ENCODE measurements at regions not wholly inside any gene's neighbourhood (a gene's known extent, or its start where the extent isn't known, plus 50 kb on each side); places are given as distances from the start of the nearest gene placed in this dataset.

DNA sequence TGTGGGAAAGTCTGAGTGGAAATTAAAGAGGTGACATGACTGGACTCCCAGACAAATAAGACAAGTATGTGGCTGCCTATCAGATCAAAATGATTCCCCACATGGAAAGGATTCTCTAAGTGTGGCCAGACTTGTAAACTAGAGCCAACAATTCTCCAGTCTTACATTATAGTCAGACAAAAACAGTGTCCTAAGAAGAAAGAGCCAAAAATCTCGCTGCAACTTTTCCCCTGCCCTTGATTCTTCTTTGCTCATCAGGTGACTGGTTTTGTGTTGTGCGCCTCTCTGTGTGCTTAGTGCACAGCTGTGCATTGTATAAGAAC is 164.2 kb upstream of the TARS1 start (continued):
- no peak for TF ChIP-seq ZNF354B (CRISPR knock-in tag; IDR thresholded peaks at IDR 0.05)

DNA sequence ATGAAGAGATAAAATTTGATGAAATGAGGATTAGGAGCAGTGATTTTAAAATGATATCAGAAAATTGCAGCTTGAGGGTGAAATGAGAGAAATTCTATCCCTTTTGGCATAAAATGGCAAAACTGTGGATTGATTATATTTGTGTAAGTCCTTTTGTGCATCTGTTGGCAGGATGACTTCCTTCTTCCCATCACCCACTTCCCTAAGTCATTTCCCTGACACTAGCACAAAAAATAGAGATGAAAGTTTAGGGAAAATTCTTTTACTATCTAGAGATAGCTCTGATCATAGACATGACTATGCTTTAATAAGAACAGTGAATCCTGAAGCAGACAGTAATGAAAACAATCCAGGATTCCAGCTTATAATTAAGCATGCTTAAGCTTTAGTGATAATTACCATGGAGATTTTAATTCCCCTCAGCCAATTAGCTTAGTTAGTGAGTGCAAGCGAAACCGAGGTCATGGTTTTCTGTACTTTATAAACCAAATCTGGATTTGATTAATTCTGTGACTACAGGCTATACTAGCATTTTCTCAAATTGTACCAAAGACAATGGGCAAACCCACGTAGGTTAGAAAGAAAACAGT is 163.6 kb upstream of the TARS1 start:
- Histone ChIP-seq H3K4me3 (replicated peaks in 1 of 3; ENCODE audit: insufficient read depth in 1 of 3, low read depth in 2 of 3, low read length in 3 of 3) (no peak overlapping the region), H4K20me1 (ENCODE audit: insufficient read depth, low read length) (no peaks in the 10 kb centered on the region), H3K4me1 (ENCODE audit: insufficient read depth, low read length) (no peaks in the 10 kb centered on the region), H3K27ac (ENCODE audit: extremely low read length, insufficient read depth, low read length) (no peak overlapping the region), H2AFZ (ENCODE audit: low read length) (no peak overlapping the region), H3K27me3 (ENCODE audit: control insufficient read depth in 1 of 2, insufficient read depth in 2 of 2, low read length in 2 of 2) (no peaks in the 10 kb centered on the region), H3K9ac (ENCODE audit: insufficient read depth, low read depth, low read length) (no peak overlapping the region), H3K4me2 (ENCODE audit: low read depth, low read length) (no peak overlapping the region), H3K36me3 (replicated peaks in 1 of 2; ENCODE audit: control insufficient read depth in 1 of 2, insufficient read depth in 2 of 2, low read length in 2 of 2) (no peaks in the 10 kb centered on the region), H3K9me3 (ENCODE audit: low read length) (no peaks in the 10 kb centered on the region), H3K79me2 (ENCODE audit: insufficient read depth, low read length) (no peaks in the 10 kb centered on the region)
- no TSS peak for BruUV-seq (replicated peaks)
- ATAC-seq (no peak), FAIRE-seq (no peak), DNase-seq (ENCODE audit: low spot score) (no peak)
- in situ Hi-C loops (cut with HindIII; ENCODE audit: extremely low pct_ligation_motif_present, low pct_unique_long_range_greater_than_20kb) (no loop called here), intact Hi-C loops (cut with micrococcal nuclease; ENCODE audit: unreplicated experiment) (no loop called here)
- CTCF ChIA-PET (ENCODE audit: low intra/inter-chr PET ratio, low total read pairs) = no interaction called here
- POLR2A ChIA-PET = no interaction called here
- 3% methylated on average over 3 of the region's 3 CpGs for WGBS (ENCODE audit: low lambda C conversion rate)
- TF ChIP-seq NFKBIZ (CRISPR knock-in tag; IDR thresholded peaks at IDR 0.05) = no peak
- TF ChIP-seq RBM39 (IDR thresholded peaks at IDR 0.05; ENCODE audit: low read depth, low read length, poor library complexity, severe bottlenecking) = no peak
- TF ChIP-seq CHD4 (IDR thresholded peaks at IDR 0.05; ENCODE audit: borderline replicate concordance, low read length) = no peak
- TF ChIP-seq ZNF331 (CRISPR knock-in tag; IDR thresholded peaks at IDR 0.05) = no peak
- TF ChIP-seq SRSF4 (IDR thresholded peaks at IDR 0.05; ENCODE audit: low read depth, low read length, poor library complexity, severe bottlenecking) = no peak
- TF ChIP-seq, protein P1, sequence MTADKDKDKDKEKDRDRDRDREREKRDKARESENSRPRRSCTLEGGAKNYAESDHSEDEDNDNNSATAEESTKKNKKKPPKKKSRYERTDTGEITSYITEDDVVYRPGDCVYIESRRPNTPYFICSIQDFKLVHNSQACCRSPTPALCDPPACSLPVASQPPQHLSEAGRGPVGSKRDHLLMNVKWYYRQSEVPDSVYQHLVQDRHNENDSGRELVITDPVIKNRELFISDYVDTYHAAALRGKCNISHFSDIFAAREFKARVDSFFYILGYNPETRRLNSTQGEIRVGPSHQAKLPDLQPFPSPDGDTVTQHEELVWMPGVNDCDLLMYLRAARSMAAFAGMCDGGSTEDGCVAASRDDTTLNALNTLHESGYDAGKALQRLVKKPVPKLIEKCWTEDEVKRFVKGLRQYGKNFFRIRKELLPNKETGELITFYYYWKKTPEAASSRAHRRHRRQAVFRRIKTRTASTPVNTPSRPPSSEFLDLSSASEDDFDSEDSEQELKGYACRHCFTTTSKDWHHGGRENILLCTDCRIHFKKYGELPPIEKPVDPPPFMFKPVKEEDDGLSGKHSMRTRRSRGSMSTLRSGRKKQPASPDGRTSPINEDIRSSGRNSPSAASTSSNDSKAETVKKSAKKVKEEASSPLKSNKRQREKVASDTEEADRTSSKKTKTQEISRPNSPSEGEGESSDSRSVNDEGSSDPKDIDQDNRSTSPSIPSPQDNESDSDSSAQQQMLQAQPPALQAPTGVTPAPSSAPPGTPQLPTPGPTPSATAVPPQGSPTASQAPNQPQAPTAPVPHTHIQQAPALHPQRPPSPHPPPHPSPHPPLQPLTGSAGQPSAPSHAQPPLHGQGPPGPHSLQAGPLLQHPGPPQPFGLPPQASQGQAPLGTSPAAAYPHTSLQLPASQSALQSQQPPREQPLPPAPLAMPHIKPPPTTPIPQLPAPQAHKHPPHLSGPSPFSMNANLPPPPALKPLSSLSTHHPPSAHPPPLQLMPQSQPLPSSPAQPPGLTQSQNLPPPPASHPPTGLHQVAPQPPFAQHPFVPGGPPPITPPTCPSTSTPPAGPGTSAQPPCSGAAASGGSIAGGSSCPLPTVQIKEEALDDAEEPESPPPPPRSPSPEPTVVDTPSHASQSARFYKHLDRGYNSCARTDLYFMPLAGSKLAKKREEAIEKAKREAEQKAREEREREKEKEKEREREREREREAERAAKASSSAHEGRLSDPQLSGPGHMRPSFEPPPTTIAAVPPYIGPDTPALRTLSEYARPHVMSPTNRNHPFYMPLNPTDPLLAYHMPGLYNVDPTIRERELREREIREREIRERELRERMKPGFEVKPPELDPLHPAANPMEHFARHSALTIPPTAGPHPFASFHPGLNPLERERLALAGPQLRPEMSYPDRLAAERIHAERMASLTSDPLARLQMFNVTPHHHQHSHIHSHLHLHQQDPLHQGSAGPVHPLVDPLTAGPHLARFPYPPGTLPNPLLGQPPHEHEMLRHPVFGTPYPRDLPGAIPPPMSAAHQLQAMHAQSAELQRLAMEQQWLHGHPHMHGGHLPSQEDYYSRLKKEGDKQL (CRISPR knock-in tag; IDR thresholded peaks at IDR 0.05; ENCODE audit: low read depth) = no peak
- TF ChIP-seq, protein P2, sequence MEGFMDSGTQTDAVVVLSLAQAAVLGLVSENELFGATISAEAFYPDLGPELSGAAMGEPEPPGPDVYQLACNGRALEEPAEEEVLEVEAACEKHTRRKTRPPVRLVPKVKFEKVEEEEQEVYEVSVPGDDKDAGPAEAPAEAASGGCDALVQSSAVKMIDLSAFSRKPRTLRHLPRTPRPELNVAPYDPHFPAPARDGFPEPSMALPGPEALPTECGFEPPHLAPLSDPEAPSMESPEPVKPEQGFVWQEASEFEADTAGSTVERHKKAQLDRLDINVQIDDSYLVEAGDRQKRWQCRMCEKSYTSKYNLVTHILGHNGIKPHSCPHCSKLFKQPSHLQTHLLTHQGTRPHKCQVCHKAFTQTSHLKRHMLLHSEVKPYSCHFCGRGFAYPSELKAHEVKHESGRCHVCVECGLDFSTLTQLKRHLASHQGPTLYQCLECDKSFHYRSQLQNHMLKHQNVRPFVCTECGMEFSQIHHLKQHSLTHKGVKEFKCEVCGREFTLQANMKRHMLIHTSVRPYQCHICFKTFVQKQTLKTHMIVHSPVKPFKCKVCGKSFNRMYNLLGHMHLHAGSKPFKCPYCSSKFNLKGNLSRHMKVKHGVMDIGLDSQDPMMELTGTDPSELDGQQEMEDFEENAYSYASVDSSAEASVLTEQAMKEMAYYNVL (CRISPR knock-in tag; IDR thresholded peaks at IDR 0.05; ENCODE audit: borderline replicate concordance) = no peak
- TF ChIP-seq MBD4 (IDR thresholded peaks at IDR 0.05; ENCODE audit: borderline replicate concordance, low read length) = no peak
- no peak for TF ChIP-seq RBM22 (optimal IDR thresholded peaks at IDR 0.05; ENCODE audit: low read length)
- no peak for TF ChIP-seq PCBP1 (IDR thresholded peaks at IDR 0.05; ENCODE audit: borderline replicate concordance, low read depth, low read length)
- TF ChIP-seq ZNF543 (CRISPR knock-in tag; IDR thresholded peaks at IDR 0.05) = no peak
- TF ChIP-seq, protein P3, sequence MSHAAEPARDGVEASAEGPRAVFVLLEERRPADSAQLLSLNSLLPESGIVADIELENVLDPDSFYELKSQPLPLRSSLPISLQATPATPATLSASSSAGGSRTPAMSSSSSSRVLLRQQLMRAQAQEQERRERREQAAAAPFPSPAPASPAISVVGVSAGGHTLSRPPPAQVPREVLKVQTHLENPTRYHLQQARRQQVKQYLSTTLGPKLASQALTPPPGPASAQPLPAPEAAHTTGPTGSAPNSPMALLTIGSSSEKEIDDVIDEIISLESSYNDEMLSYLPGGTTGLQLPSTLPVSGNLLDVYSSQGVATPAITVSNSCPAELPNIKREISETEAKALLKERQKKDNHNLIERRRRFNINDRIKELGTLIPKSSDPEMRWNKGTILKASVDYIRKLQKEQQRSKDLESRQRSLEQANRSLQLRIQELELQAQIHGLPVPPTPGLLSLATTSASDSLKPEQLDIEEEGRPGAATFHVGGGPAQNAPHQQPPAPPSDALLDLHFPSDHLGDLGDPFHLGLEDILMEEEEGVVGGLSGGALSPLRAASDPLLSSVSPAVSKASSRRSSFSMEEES (CRISPR knock-in tag; IDR thresholded peaks at IDR 0.05) = no peak
